GM18861 (cell line): ENCODE measurements at regions not wholly inside any gene's neighbourhood (a gene's known extent, or its start where the extent isn't known, plus 50 kb on each side); places are given as distances from the start of the nearest gene placed in this dataset.

Experiments
- ATAC-seq: cut with Tn5 transposase; IDR thresholded peaks from one replicate; pipeline ENCODE4 v1.9.1; 2021; ENCODE audit not compliant: unreplicated experiment

GRCh38 chr2:103734911-103735310 is 973.1 kb downstream of the TMEM182 start:
- no peak for ATAC-seq

- no peak for ATAC-seq
These were observed 976.3 kb downstream of the TMEM182 start for GRCh38 chr2:103738108-103738507.

GRCh38 chr2:103738606-103739005 is 976.8 kb downstream of the TMEM182 start:
- no peak for ATAC-seq

GRCh38 chr2:103739186-103739585 is 977.4 kb downstream of the TMEM182 start:
- ATAC-seq: no peak

GRCh38 chr2:103739921-103740320 is 978.1 kb downstream of the TMEM182 start:
- no peak for ATAC-seq

GRCh38 chr2:103740631-103741030 is 978.8 kb downstream of the TMEM182 start:
- ATAC-seq: no peak

DNA sequence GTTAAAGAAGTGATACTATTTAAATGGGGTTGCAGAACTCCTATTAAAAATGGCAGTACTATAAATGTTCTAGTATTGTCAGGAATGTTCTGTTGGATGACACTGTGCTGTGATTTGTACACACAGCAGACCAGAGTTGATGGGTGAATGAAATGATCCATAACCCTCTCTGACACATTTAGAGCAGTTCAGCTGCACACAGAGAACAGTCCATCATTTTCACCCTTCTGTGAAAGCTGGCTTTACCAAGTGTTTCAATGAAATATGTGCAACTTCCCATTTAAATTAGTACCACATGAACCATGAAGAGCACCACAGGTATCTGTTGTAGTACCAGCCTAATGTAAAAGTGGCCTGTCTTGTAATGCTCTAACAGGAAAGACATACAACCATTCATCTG is 981.4 kb downstream of the TMEM182 start:
- ATAC-seq: no peak

DNA sequence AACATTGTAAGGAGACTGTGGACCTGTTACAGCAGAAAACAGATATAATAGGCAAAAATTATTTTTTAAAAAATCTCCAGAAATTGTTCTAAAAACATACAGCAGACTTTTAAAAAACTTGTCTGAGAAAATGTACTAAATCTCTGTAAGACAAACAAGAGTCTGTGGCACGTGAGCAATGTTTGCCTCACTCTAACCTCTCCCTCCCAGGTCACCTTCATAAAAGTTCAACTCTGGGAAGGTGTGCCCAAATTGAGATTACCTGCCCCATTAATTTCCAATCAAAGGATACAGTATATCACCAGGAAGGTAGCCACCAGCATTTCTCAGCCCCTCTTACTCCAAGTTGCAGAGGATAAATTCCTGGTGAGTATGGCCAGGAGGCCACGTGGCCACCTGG is 992.7 kb downstream of the TMEM182 start:
- no peak for ATAC-seq

DNA sequence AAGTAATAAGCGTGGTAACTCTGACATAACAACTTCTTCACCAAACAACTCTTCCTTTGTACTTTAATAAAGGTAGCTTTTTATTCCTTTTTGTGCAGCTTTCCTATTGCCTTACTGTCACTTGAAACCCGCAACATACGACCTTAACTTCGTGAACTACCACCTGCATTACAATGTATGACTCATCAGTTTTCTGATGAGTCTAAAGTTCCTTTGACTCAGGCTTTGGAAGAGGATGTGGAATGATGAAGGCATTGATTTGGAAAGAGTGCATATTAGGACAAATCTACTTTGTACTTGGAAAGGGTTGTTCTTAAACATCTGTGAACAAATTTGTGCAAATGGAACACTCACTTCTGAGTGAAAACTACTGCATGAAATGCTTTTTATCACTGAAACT is 1012.1 kb downstream of the TMEM182 start:
- no peak for ATAC-seq

GRCh38 chr2:103780088-103780702 is 1018.4 kb downstream of the TMEM182 start:
- no peak for ATAC-seq

GRCh38 chr2:103781313-103781712 is 1019.5 kb downstream of the TMEM182 start:
- no peak for ATAC-seq

DNA sequence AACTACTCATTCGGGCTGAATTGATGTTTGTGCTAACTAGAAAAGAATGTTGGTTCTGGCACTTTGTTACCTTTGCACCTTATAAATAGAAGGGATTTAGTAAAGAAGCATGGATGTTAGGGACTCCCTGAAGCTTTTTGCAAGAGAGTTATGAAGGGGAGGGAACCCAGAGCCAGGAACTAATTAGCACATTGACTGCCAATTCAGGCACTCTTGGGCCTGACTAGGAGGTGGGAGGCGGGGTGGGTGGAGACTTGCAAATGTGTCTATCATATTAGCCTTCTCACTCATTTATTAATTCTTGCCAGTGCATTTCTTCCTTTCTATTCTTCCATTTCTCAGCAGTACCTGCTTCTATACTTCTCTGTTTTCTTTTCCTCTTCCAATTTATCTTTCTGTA is 1022.4 kb downstream of the TMEM182 start:
- no peak for ATAC-seq

DNA sequence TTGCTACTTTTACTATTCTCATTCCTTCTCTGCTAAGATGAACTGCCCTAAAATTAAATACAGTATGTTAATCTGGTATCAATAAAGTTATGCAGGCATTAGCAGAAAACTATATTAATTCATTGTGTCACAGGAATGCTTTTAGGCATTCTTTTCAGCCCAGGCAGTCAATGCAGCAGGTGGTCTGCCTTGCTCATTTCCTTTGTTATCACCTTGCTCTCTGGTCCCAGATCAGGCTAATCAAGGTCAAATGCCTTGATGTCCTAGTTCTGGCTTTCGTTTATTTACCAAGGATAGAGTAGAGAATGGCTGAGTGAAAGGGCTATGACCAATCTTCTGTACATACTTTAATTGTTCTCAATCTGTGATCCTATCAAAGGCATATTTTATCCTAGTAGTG is 1023.6 kb downstream of the TMEM182 start:
- no peak for ATAC-seq

GRCh38 chr2:103785956-103786355 is 1024.1 kb downstream of the TMEM182 start:
- ATAC-seq: no peak

DNA sequence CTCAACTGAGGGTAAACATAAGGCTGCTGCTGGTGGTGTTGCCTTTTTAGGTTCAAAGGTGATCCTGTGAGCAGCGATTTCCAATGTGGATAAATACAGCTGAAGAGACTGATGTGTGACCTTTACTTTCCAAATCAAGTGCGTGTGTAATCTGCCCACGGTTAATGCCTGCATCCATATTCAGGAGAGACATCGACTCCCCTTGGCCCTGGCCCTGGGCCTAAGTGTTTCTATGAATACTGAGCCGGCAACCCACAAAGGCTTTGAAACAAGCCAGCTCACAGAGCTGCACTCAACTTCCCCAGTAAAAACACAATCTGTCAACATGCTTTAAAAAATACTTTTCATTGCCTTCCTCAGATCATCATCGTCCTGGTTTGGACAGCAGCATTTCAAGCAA is 1026.6 kb downstream of the TMEM182 start:
- no peak for ATAC-seq

DNA sequence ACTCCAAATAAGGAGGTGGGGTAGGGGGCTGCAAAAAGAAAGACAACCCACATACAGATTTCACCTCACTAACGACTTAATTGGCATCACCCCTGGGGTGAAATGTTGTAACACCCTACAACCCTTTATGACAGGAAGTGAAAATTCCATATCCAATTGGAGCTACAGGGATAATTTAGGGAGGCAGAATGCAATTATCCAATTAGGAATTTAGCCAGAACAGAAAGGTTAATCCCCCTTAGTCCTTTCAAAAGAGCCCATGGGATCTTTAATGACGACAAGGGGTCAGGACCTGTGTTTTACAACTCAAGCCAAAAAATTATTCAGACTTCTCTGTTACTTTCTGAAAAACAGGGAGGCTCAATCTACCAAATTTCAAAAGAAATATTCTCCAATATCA is 1027.1 kb downstream of the TMEM182 start:
- no peak for ATAC-seq

DNA sequence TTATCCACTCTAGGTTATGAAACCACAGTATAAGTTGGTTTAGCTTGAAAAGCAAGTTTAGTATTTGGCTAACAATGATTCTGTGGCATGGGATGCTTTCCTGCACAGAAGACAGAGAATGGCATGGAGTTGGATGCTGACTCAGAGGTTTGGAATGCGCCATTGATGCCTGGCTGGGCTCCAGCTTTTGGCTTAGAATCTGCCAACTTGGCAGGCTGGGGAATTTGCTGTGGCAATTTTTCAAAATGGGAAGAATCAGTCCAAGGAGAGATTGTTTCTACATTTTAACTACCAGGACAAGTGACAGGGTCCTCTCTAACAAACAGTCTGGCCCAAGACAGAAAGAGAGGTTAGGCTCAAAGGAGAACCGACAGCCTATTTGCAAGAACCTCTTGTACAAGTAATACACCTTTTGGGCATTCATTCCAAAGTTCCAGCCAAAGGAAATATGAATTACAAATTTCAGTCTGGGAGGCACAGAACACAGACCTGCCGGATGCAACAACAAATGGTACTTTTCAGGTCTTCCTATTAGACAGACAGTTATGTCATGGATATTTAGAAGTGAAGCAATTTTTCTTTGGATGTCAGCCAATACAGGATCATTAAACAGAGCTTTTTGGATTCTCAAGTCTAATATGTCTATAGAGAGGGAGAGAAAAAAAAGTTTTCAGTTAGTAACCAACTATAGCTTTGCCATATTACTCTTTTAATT is 1027.7 kb downstream of the TMEM182 start:
- no peak for ATAC-seq

DNA sequence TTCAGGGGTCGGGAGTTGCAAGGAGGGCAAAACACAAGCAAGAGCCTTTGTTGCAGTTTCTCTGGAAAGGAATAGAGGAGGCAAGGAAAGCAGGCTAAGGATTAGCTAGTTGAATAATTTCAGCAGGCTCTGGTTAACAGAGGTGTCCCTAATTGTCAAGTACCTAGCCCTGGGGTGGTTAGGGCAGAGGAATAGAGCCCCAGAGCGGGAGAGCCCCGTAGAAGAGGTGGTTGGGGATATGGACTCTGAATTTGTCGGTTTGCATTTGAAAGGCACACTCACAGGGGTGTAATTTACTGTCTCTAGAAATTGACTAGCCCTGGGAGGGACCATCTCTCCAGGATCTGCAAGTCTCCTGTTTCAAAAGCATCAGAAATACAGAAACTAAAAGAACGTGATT is 1030.2 kb downstream of the TMEM182 start:
- ATAC-seq: no peak

DNA sequence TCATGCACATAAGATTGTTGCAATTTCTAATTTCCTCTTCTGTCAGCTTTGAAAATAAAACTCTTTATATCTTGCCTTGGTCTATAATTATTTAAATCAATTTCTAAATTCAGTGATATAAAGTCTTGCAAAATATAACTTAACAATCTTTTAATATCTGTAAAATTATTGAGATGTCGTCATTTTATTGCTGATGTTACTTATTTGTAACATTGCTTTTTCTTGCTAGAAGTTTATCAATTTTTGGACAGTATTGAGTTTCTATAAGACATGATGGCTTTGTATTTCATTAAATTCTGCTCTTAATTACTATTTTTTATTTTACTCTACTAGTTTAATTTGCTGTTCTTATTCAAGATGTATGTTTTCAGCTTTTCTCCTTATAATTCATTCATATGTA is 1036.5 kb downstream of the TMEM182 start:
- ATAC-seq: no peak

GRCh38 chr2:103804013-103804412 is 1042.2 kb downstream of the TMEM182 start:
- no peak for ATAC-seq

DNA sequence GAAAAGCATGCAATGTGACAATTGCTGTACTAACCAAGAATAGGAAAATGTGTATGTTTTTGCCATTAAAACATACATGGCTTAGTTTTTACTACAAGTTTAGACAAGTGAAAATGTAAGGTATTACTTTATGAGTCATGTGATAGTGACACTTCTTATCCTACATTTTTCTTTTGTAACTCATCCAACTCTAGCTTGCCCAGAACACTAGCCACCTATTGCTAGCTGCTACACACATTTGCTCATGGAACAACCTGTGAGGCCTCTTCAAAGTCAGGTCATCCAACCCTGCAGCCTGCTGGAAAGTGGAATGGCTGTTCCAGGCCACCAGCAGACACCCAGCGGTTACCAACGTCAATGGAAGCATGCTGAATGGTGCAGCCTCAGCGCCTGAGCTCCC is 1043.9 kb downstream of the TMEM182 start:
- ATAC-seq: no peak

DNA sequence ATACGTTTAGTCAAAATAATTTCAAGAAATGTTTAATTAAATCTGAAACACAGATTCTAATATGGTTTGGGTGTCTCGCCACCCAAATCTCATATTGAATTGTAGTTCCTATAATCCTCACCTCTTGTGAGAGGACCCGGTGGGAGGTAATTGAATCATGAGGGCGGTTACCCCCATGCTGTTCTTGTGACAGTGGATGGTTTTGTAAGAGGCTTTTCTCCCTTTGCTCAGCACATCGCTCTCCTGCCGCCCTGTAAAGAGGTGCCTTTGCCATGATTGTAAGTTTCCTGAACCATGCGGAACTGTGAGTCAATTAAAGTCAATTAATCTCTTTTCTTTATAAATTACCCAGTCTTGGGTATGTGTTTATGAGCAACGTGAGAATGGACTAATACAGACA is 1045.1 kb upstream of the POU3F3 start:
- no peak for ATAC-seq

DNA sequence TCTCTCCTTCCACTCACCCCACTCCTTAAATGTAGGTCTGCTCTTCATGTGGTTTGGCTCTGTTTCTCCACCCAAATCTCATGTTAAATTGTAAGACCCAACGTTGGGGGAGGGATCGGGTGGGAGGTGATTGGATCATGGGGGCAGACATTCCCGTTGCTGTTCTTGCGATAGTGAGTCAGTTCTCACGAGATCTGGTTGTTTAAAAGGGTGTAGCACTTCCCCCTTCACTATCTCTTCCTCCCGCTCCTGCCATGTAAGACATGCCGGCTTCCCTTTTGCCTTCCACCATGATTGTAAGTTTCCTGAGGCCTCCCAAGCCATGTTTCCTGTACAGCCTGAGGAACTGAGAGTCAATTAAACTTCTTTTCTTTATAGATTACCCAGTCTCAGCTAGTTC is 1044.5 kb upstream of the POU3F3 start:
- ATAC-seq: no peak
